GM20431 (cell line): ENCODE measurements at regions not wholly inside any gene's neighbourhood (a gene's known extent, or its start where the extent isn't known, plus 50 kb on each side); places are given as distances from the start of the nearest gene placed in this dataset.

Experiments
- in situ Hi-C: fragments of 300-500 bp; cut with MseI, MboI; formaldehyde crosslinking; loops from one replicate; pipeline ENCODE4 v1.15.0; 2020; ENCODE audit warnings: low sequenced_read_pairs; ENCODE audit not compliant: unreplicated experiment

- in situ Hi-C loops, result no loop called here
These were observed 253.2 kb downstream of the TOMM20 start for GRCh38 chr1:234875328-234875952.

GRCh38 chr1:234874291-234875288 is 254.0 kb downstream of the TOMM20 start:
- in situ Hi-C loops, result no loop called here

- in situ Hi-C loops, result no loop called here
These were observed 256.8 kb downstream of the TOMM20 start for GRCh38 chr1:234871710-234872271.

GRCh38 chr1:234871039-234871709 is 257.5 kb downstream of the TOMM20 start:
- in situ Hi-C loops, result no loop called here

- in situ Hi-C loops, result no loop called here
These were observed 258.3 kb downstream of the TOMM20 start for GRCh38 chr1:234870020-234870981.

GRCh38 chr1:234869182-234870019 is 259.2 kb downstream of the TOMM20 start:
- in situ Hi-C loops, result no loop called here

GRCh38 chr1:234868296-234869147 is 258.5 kb upstream of the IRF2BP2 start:
- in situ Hi-C loops, result no loop called here

- in situ Hi-C loops, result no loop called here
These were observed 256.3 kb upstream of the IRF2BP2 start for GRCh38 chr1:234866007-234866866.

GRCh38 chr1:234865171-234866006 is 255.4 kb upstream of the IRF2BP2 start:
- in situ Hi-C loops, result no loop called here

GRCh38 chr1:234864116-234864515 is 254.1 kb upstream of the IRF2BP2 start:
- in situ Hi-C loops, result no loop called here

- in situ Hi-C loops, result no loop called here
These were observed 253.6 kb upstream of the IRF2BP2 start for GRCh38 chr1:234863551-234863971.

GRCh38 chr1:234862944-234863515 is 253.1 kb upstream of the IRF2BP2 start:
- in situ Hi-C loops, result no loop called here

- in situ Hi-C loops, result no loop called here
These were observed 252.5 kb upstream of the IRF2BP2 start for GRCh38 chr1:234862360-234862943.

GRCh38 chr1:234861761-234862160 is 251.8 kb upstream of the IRF2BP2 start:
- in situ Hi-C loops, result no loop called here

- in situ Hi-C loops, result no loop called here
These were observed 251.1 kb upstream of the IRF2BP2 start for GRCh38 chr1:234861024-234861620.
